ENCODE measurements at regions not wholly inside any gene's neighbourhood (a gene's known extent, or its start where the extent isn't known, plus 50 kb on each side); places are given as distances from the start of the nearest gene placed in this dataset.
A peak's percentile ranks its signal among the peaks of the same experiment; 100 is the strongest.

DNA sequence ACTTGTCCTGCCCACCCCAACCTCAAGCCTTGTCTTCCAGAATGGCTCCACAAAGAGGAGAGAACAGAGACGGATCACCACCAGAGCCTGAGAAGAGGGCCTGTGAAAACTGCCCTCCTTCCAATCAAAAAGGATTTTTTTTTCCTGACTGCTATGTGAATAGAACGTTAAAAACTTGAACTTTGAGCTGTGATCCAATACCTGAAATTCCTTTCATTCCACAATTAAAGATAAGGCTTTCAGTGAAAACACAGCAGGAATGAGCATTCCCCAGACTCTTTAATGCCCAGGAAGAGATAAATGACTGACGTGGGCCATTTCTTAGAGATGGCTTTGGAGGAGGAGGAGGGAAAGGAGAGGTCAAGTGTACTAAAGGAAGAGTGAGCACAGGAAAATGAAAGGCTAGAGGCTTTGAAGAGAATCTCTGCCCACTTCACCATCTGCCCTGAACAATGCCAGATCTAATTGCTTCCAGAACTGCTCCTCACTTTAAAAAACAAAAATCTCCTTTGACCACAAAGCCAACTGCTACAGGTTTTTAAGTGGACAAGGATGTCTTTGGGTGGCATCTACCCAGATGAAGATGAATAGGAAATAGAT is 177.9 kb upstream of the MAP3K1 start:
- H3K4me3 ChIP-seq: no peak overlapping the region
- H3K4me1 ChIP-seq: peaks cover 34 to 61% (median 42%) of the 10 kb centered on the region in 4 donors
- peak overlapping the region in 4 of 5 donors; percentile 5 to 50 (median 38) for H3K27ac ChIP-seq
- intact Hi-C loops (cut with DNase I; ENCODE audit: low total_unique reads): no loop called here
- TF ChIP-seq EP300 (IDR thresholded peaks at IDR 0.05) (no peak), POLR2AphosphoS5 (IDR thresholded peaks at IDR 0.05) (no peak), POLR2A (IDR thresholded peaks at IDR 0.05) (no peak)
- TF ChIP-seq, protein P1, sequence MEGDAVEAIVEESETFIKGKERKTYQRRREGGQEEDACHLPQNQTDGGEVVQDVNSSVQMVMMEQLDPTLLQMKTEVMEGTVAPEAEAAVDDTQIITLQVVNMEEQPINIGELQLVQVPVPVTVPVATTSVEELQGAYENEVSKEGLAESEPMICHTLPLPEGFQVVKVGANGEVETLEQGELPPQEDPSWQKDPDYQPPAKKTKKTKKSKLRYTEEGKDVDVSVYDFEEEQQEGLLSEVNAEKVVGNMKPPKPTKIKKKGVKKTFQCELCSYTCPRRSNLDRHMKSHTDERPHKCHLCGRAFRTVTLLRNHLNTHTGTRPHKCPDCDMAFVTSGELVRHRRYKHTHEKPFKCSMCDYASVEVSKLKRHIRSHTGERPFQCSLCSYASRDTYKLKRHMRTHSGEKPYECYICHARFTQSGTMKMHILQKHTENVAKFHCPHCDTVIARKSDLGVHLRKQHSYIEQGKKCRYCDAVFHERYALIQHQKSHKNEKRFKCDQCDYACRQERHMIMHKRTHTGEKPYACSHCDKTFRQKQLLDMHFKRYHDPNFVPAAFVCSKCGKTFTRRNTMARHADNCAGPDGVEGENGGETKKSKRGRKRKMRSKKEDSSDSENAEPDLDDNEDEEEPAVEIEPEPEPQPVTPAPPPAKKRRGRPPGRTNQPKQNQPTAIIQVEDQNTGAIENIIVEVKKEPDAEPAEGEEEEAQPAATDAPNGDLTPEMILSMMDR (IDR thresholded peaks at IDR 0.05): no peak
- 24 to 40% (median 31%) methylated on average over 3 of the region's 3 CpGs for WGBS, 5 donors
- peak in 1 of 2 donors; percentile 50 for DNase-seq
- H3K27me3 ChIP-seq: no peaks in the 10 kb centered on the region
- H3K36me3 ChIP-seq: no peaks in the 10 kb centered on the region
- H3K9me3 ChIP-seq: no peaks in the 10 kb centered on the region

DNA sequence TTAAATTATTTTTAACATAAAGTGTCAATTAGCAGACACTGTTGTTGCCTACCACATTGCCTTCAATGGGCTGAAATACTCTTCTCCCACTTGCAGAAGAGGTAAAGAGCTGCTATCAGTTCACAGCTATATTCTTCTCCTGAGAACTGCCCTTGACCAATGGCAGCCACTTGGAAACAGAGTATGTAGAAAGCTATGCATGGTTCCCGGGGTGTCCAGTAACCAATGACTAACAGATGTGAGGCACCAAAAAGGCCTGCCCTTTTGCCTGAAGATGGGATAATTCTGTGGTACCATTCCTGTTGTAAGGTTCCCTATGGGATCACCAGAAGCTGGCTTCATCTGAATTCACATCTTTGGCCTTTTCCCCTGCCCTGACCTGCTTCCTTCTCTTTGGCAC is 181.4 kb upstream of the MAP3K1 start:
- no peak overlapping the region for H3K4me3 ChIP-seq
- intact Hi-C loops (cut with DNase I; ENCODE audit: low total_unique reads): no loop called here
- no peak for DNase-seq
- no peaks in the 10 kb centered on the region for H3K27me3 ChIP-seq
- 85 to 93% (median 90%) methylated on average over 1 of the region's 1 CpG for WGBS, 5 donors
- peaks cover 20 to 32% (median 25%) of the 10 kb centered on the region in 4 donors for H3K4me1 ChIP-seq
- H3K9me3 ChIP-seq: no peaks in the 10 kb centered on the region
- H3K27ac ChIP-seq: no peak overlapping the region
- TF ChIP-seq, protein P1 (IDR thresholded peaks at IDR 0.05): no peak
- no peak for TF ChIP-seq POLR2A (IDR thresholded peaks at IDR 0.05)
- no peak for TF ChIP-seq POLR2AphosphoS5 (IDR thresholded peaks at IDR 0.05)
- TF ChIP-seq EP300 (IDR thresholded peaks at IDR 0.05): no peak
- no peaks in the 10 kb centered on the region for H3K36me3 ChIP-seq

DNA sequence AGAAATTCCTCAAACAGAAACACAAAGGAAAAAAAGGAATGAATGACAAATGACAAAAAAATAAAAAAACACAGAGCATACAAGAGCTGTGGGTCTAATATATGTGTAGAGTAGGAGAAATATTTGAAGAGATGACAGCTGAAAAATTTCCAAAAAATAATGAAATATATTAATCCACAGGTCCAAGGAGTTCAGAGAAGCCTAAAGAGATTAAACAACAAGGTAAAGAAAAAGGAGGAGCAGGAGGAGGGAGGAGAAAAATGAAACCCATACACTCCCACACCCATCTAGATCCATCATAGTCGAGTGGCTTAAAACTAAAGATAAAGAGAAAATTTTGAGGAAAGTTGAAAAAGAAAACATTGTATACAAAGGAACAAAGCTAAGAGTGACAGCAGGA is 182.4 kb upstream of the MAP3K1 start:
- Histone ChIP-seq H3K4me1 (peaks cover 10 to 21% (median 16%) of the 10 kb centered on the region in 4 donors), H3K36me3 (no peaks in the 10 kb centered on the region), H3K4me3 (no peak overlapping the region), H3K27ac (no peak overlapping the region), H3K9me3 (peaks cover 0 to under 1% (median 0%) of the 10 kb centered on the region in 4 donors), H3K27me3 (no peaks in the 10 kb centered on the region)
- 25 to 63% (median 43%) methylated on average over 1 of the region's 1 CpG for WGBS, 5 donors
- TF ChIP-seq, protein P1 (IDR thresholded peaks at IDR 0.05): no peak
- TF ChIP-seq POLR2A (IDR thresholded peaks at IDR 0.05) (no peak), EP300 (IDR thresholded peaks at IDR 0.05) (no peak), POLR2AphosphoS5 (IDR thresholded peaks at IDR 0.05) (no peak)
- intact Hi-C loops (cut with DNase I; ENCODE audit: low total_unique reads): no loop called here
- no peak for DNase-seq

DNA sequence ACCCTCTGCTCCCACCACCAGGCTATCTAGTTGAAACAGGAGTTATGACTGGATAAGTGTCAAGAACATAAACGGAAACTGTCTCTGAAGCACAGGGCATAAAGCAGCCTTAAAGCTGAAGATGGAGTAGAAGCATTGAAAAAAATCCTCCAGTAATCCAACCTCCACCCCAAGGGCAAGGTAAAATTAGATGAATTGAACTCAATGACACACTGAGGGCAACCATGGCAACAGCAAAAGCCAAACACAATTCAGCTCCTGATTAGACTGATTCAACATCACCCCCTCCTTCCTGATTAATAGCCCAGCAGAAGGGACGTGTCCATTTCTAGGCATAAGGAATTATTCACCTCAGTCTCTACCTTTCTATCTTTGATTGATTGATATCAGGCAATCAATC is 183.2 kb upstream of the MAP3K1 start:
- 35 to 56% (median 50%) methylated on average over 2 of the region's 2 CpGs for WGBS, 5 donors
- Histone ChIP-seq H3K4me3 (no peak overlapping the region), H3K27me3 (no peaks in the 10 kb centered on the region), H3K4me1 (peaks cover 3 to 14% (median 8%) of the 10 kb centered on the region in 4 donors), H3K9me3 (peaks cover 0 to 8% (median 0%) of the 10 kb centered on the region in 4 donors), H3K27ac (no peak overlapping the region), H3K36me3 (no peaks in the 10 kb centered on the region)
- DNase-seq: peak in 1 of 2 donors; percentile 50
- intact Hi-C loops (cut with DNase I; ENCODE audit: low total_unique reads): no loop called here
- TF ChIP-seq, protein P1 (IDR thresholded peaks at IDR 0.05): no peak
- no peak for TF ChIP-seq EP300 (IDR thresholded peaks at IDR 0.05)
- TF ChIP-seq POLR2AphosphoS5 (IDR thresholded peaks at IDR 0.05): no peak
- TF ChIP-seq POLR2A (IDR thresholded peaks at IDR 0.05): no peak

Data from stomach (tissue), 8 donors.